ENCODE measurements at regions not wholly inside any gene's neighbourhood (a gene's known extent, or its start where the extent isn't known, plus 50 kb on each side); places are given as distances from the start of the nearest gene placed in this dataset.

GRCh38 chr19:30226464-30227011 lies 145.6 kb upstream of the ZNF536 start:
- TF ChIP-seq CTCF (IDR thresholded peaks at IDR 0.05) = no peak
- H3K27me3 Mint-ChIP-seq (ENCODE audit: insufficient read depth) = peaks cover 34% of the 10 kb centered on the region
- no peak for DNase-seq
- H3K36me3 Mint-ChIP-seq (ENCODE audit: low read depth) = no peaks in the 10 kb centered on the region
- peak overlapping the region; percentile 94 for H3K4me3 Mint-ChIP-seq
- H3K27ac Mint-ChIP-seq = no peak overlapping the region
- H3K4me1 Mint-ChIP-seq (ENCODE audit: low read depth) = peaks cover 24% of the 10 kb centered on the region
- no peaks in the 10 kb centered on the region; the same call in 1 of the 2 replicates for H3K9me3 Mint-ChIP-seq

- H3K27me3 Mint-ChIP-seq (ENCODE audit: insufficient read depth) = peaks cover 37% of the 10 kb centered on the region
- DNase-seq = no peak
- H3K4me1 Mint-ChIP-seq (ENCODE audit: low read depth) = peaks cover 24% of the 10 kb centered on the region
- H3K4me3 Mint-ChIP-seq = peak overlapping the region; percentile 94
- no peaks in the 10 kb centered on the region for H3K36me3 Mint-ChIP-seq (ENCODE audit: low read depth)
- H3K27ac Mint-ChIP-seq = no peak overlapping the region
- H3K9me3 Mint-ChIP-seq = no peaks in the 10 kb centered on the region; the same call in 1 of the 2 replicates
- no peak for TF ChIP-seq CTCF (IDR thresholded peaks at IDR 0.05)
Observed at GRCh38 chr19:30227012-30227621, 145.1 kb upstream of the ZNF536 start.

- peaks cover 37% of the 10 kb centered on the region for H3K27me3 Mint-ChIP-seq (ENCODE audit: insufficient read depth)
- H3K4me1 Mint-ChIP-seq (ENCODE audit: low read depth) = peaks cover 24% of the 10 kb centered on the region
- peak overlapping the region; percentile 94 for H3K4me3 Mint-ChIP-seq
- peak; percentile 75 for TF ChIP-seq CTCF (IDR thresholded peaks at IDR 0.05)
- H3K27ac Mint-ChIP-seq = no peak overlapping the region
- H3K36me3 Mint-ChIP-seq (ENCODE audit: low read depth) = no peaks in the 10 kb centered on the region
- DNase-seq = peak; percentile 35
- H3K9me3 Mint-ChIP-seq = no peaks in the 10 kb centered on the region; the same call in 1 of the 2 replicates
Observed at GRCh38 chr19:30227661-30228112, 144.5 kb upstream of the ZNF536 start.

- no peak for TF ChIP-seq CTCF (IDR thresholded peaks at IDR 0.05)
- Mint-ChIP-seq H3K4me3 (peak overlapping the region; percentile 72), H3K36me3 (ENCODE audit: low read depth) (no peaks in the 10 kb centered on the region), H3K27me3 (ENCODE audit: insufficient read depth) (peaks cover 37% of the 10 kb centered on the region), H3K4me1 (ENCODE audit: low read depth) (peaks cover 24% of the 10 kb centered on the region), H3K9me3 (no peaks in the 10 kb centered on the region; the same call in 1 of the 2 replicates), H3K27ac (no peak overlapping the region)
- no peak for DNase-seq
Observed at GRCh38 chr19:30228113-30228834, 143.9 kb upstream of the ZNF536 start.

- no peak for TF ChIP-seq CTCF (IDR thresholded peaks at IDR 0.05)
- Mint-ChIP-seq H3K36me3 (ENCODE audit: low read depth) (no peaks in the 10 kb centered on the region), H3K27me3 (ENCODE audit: insufficient read depth) (peaks cover 37% of the 10 kb centered on the region), H3K4me1 (ENCODE audit: low read depth) (peaks cover 24% of the 10 kb centered on the region), H3K27ac (no peak overlapping the region), H3K9me3 (no peaks in the 10 kb centered on the region), H3K4me3 (peak overlapping the region; percentile 63)
- no peak for DNase-seq
Observed at GRCh38 chr19:30228835-30229524, 143.2 kb upstream of the ZNF536 start.
